ENCODE measurements at regions not wholly inside any gene's neighbourhood (a gene's known extent, or its start where the extent isn't known, plus 50 kb on each side); places are given as distances from the start of the nearest gene placed in this dataset.

GRCh38 chr2:149953627-149954026 lies 366.1 kb upstream of the MMADHC start:
- Mint-ChIP-seq H3K36me3 (ENCODE audit: insufficient read depth in 1 of 3, low read depth in 3 of 3) (peaks cover 0 to 4% (median 4%) of the 10 kb centered on the region in 3 experiments; a peak in 4 of 7 replicates), H3K4me3 (no peak overlapping the region), H3K27me3 (ENCODE audit: low read depth) (no peaks in the 10 kb centered on the region), H3K4me1 (no peaks in the 10 kb centered on the region), H3K9me3 (peaks cover 6 to 7% of the 10 kb centered on the region in 2 experiments; a peak in 4 of 5 replicates), H3K27ac (no peak overlapping the region)
- DNase-seq = no peak
- H3K27me3 ChIP-seq (ENCODE audit: insufficient read depth, low read length) = no peaks in the 10 kb centered on the region
- H2AK5ac ChIP-seq (ENCODE audit: insufficient read length, low read length) = no peak overlapping the region
- no peak overlapping the region for H3K4ac ChIP-seq (ENCODE audit: low read depth, low read length)
- H3K18ac ChIP-seq (ENCODE audit: insufficient read length, low read depth, low read length) = no peak overlapping the region
- no peaks in the 10 kb centered on the region for H3K23me2 ChIP-seq (ENCODE audit: insufficient read length, low read depth, low read length, poor library complexity, severe bottlenecking)
- H3K4me2 ChIP-seq (ENCODE audit: insufficient read depth, insufficient read length, low read length) = no peak overlapping the region
- H2BK5ac ChIP-seq (ENCODE audit: insufficient read length, low read length) = no peak overlapping the region
- no peak overlapping the region for H3K23ac ChIP-seq (ENCODE audit: insufficient read length, low read depth, low read length)
- no peak overlapping the region for H3K27ac ChIP-seq (ENCODE audit: insufficient read length, low read depth, low read length)
- H3K9me3 ChIP-seq (ENCODE audit: control insufficient read depth, low read depth, low read length) = no peaks in the 10 kb centered on the region
- H4K20me1 ChIP-seq (ENCODE audit: control insufficient read depth, insufficient read depth, insufficient read length) = no peaks in the 10 kb centered on the region
- H3K14ac ChIP-seq (ENCODE audit: insufficient read depth, low read length) = no peak overlapping the region
- no peak overlapping the region for H2BK120ac ChIP-seq (ENCODE audit: low read depth, low read length, poor library complexity, severe bottlenecking)
- H2AFZ ChIP-seq (ENCODE audit: low read length) = no peak overlapping the region
- no peak overlapping the region for H4K91ac ChIP-seq (ENCODE audit: insufficient read length, low read depth, low read length)
- H2BK15ac ChIP-seq (ENCODE audit: low read depth, low read length) = no peak overlapping the region
- no peak overlapping the region for H3K56ac ChIP-seq (ENCODE audit: insufficient read length, low read depth, low read length)
- H2BK20ac ChIP-seq (ENCODE audit: low read depth, low read length, poor library complexity, severe bottlenecking) = no peak overlapping the region
- no peak overlapping the region for H3T11ph ChIP-seq (ENCODE audit: low read length)
- WGBS (ENCODE audit: extremely low coverage, insufficient read length, low lambda C conversion rate) = no CpG with 5 or more reads among the region's 3 CpGs
- H3K9ac ChIP-seq (ENCODE audit: extremely low read depth, insufficient read length, low read length) = no peak overlapping the region
- no peak overlapping the region for H2BK12ac ChIP-seq (ENCODE audit: insufficient read length, low read depth, low read length)
- no peaks in the 10 kb centered on the region for H3K4me1 ChIP-seq (ENCODE audit: insufficient read depth, low read length)
- no peak overlapping the region for H4K5ac ChIP-seq (ENCODE audit: insufficient read length, low read depth, low read length)
- no peak for TF ChIP-seq CTCF (conservative IDR thresholded peaks at IDR 0.05)
- H3K79me1 ChIP-seq (ENCODE audit: insufficient read depth, low read depth, low read length, poor library complexity, severe bottlenecking) = no peaks in the 10 kb centered on the region
- no peaks in the 10 kb centered on the region for H3K79me2 ChIP-seq (ENCODE audit: insufficient read depth, low read length)
- H4K8ac ChIP-seq (replicated peaks; ENCODE audit: insufficient read length, low read depth, low read length) = no peak overlapping the region
